ENCODE measurements at regions not wholly inside any gene's neighbourhood (a gene's known extent, or its start where the extent isn't known, plus 50 kb on each side); places are given as distances from the start of the nearest gene placed in this dataset.

DNA sequence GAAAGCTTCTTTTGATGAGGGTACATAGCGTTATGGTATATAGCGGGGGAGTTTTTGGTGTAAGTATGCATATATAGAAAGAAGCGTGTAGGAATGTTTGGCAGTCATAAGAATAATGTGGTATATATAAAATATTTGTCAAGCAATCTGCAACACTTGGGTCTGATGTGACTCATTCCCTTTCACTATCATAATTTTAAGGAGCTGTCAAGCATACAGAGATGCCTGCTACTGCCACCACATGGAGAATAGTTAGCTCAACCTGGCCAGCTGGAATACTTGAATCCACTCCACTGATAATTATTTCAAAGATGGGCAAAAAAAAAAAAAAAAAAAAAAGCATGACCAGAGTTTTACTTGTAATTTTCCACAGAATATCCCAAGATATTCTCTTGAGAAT is 559.8 kb upstream of the REG3G start:
- TF ChIP-seq, protein P1, sequence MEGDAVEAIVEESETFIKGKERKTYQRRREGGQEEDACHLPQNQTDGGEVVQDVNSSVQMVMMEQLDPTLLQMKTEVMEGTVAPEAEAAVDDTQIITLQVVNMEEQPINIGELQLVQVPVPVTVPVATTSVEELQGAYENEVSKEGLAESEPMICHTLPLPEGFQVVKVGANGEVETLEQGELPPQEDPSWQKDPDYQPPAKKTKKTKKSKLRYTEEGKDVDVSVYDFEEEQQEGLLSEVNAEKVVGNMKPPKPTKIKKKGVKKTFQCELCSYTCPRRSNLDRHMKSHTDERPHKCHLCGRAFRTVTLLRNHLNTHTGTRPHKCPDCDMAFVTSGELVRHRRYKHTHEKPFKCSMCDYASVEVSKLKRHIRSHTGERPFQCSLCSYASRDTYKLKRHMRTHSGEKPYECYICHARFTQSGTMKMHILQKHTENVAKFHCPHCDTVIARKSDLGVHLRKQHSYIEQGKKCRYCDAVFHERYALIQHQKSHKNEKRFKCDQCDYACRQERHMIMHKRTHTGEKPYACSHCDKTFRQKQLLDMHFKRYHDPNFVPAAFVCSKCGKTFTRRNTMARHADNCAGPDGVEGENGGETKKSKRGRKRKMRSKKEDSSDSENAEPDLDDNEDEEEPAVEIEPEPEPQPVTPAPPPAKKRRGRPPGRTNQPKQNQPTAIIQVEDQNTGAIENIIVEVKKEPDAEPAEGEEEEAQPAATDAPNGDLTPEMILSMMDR (IDR thresholded peaks at IDR 0.05) = peak; percentile 36
- no peak for TF ChIP-seq ZFX (IDR thresholded peaks at IDR 0.05; ENCODE audit: borderline replicate concordance)
